Right lobe of liver (tissue), 6 donors: ENCODE measurements at regions not wholly inside any gene's neighbourhood (a gene's known extent, or its start where the extent isn't known, plus 50 kb on each side); places are given as distances from the start of the nearest gene placed in this dataset.
"Not testable (repeated sequence)": the region's sequence is repeated elsewhere in the genome, so short reads cannot be mapped to it uniquely, and the experiment has no call there.

Experiments used
- ATAC-seq, 4 donors: fragments of 200-7000 bp; cut with Tn5 transposase; one replicate each; pipeline ENCODE4 v1.9.1; 2020; ENCODE audit warnings: mild to moderate bottlenecking in 4 of 4, moderate library complexity in 4 of 4
- DNase-seq, 3 donors: peaks; one replicate each; pipeline ENCODE4 v3.0.0-alpha.2; 2020
- H3K27ac ChIP-seq, 3 donors: fragments of 200-600 bp; one replicate each; pipeline ENCODE4 v1.8.0; 2022
- H3K27me3 ChIP-seq, 2 donors: fragments of 200-600 bp; one replicate each; pipeline ENCODE4 v1.8.0; 2022
- H3K36me3 ChIP-seq, 4 donors: fragments of 200-600 bp; sonication (generic) in 1 of 4; one replicate each; pipeline versions ENCODE4 v1.5.1 to v1.8.0; 2017 to 2022; ENCODE audit warnings: control low read depth in 1 of 4
- H3K4me1 ChIP-seq, 4 donors: fragments of 200-600 bp; sonication (generic) in 1 of 4; one replicate each; pipeline versions ENCODE4 v1.5.1 to v1.8.0; 2017 to 2022; ENCODE audit warnings: control low read depth in 1 of 4
- H3K4me3 ChIP-seq, 3 donors: fragments of 200-600 bp; one replicate each; pipeline ENCODE4 v1.8.0; 2022
- H3K9me3 ChIP-seq, 4 donors: fragments of 200-600 bp; sonication (generic) in 1 of 4; one replicate each; pipeline versions ENCODE4 v1.5.1 to v1.8.0; 2017 to 2022; ENCODE audit warnings: control low read depth in 1 of 4
- POLR2A ChIP-seq: fragments of 450-650 bp; IDR thresholded peaks from one replicate; pipeline ENCODE4 v1.6.1; 2017; ENCODE audit warnings: antibody characterized with exemption, mild to moderate bottlenecking
- WGBS: methylation state at CpG from one replicate; pipeline ENCODE4 v1.1.6; 2018; ENCODE audit warnings: low coverage, low lambda C conversion rate; ENCODE audit not compliant: insufficient coverage; ENCODE audit errors: missing lambda C conversion rate; 5-methylcytosine and 5-hydroxymethylcytosine counted together
- intact Hi-C, 2 donors: fragments of 100-400 bp; cut with DNase I; formaldehyde crosslinking; loops; one replicate each; pipeline versions ENCODE4 v1.11.2 to v1.14.1; 2022
- TF ChIP-seq, protein P1 (sequence below), 4 donors: fragments of 200-600 bp in 3 of 4; fragments of 450-650 bp in 1 of 4; IDR thresholded peaks; one replicate each; pipeline versions ENCODE4 v1.5.1 to v1.8.0; 2016 to 2022; ENCODE audit warnings: antibody characterized with exemption in 4 of 4, mild to moderate bottlenecking in 2 of 4
- donor health status: DM: no; HTN: yes; CAD: no.
- donor health status: DM: no; HTN: no; CAD: no.
- donor health status: DM: no; HTN: no; CAD: no.
- donor health status: DM: no; HTN: yes; CAD: no.
- donor health status: DM: no; HTN: yes; CAD: no.

DNA sequence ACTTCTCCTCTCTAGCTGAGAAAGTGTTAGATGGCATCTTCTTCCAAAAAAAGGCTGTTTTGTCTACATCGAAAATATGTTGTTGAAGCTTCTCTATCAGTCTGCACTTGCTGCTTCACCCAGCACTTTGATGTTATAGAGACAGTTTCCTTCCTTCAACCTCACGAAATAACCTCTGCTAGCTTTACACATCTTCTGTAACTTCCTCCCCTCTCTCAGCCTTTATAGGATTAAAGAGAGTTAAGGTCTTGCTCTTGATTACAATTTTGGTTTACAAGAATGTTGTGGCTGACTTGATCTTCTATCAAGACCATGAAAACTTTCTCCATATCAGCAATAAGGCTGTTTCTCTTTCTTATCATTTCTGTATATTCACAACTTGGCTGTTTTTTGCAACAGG, 162.4 kb upstream of the OR4C13 start:
- H3K9me3 ChIP-seq, H3K36me3 ChIP-seq, ATAC-seq, H3K27me3 ChIP-seq, H3K27ac ChIP-seq, H3K4me1 ChIP-seq, DNase-seq, intact Hi-C loops, H3K4me3 ChIP-seq: not testable (repeated sequence)
- WGBS, result 5% methylated on average over 2 of the region's 2 CpGs

DNA sequence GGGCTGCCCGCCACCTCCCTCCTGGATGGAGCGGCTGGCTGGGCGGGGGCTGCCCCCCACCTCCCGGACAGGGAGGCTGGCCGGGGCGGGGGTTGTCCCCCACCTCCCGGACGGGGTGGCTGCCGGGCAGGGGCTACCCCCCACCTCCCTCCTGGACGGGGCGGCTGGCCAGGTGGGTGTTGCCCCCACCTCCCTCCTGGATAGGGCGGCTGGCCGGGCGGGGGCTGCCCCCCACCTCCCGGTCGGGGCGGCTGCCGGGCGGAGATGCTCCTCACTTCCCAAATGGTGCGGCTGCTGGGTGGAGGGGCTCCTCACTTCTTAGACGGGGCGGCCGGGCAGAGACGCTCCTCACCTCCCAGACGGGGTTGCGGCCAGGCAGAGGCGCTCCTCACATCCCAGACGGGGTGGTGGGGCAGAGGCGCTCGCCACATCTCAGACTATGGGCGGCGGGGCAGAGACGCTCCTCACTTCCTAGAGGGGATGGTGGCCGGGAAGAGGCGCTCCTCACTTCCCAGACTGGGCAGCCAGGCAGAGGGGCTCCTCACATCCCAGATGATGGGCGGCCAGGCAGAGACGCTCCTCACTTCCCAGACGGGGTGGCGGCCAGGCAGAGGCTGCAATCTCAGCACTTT, 153.9 kb upstream of the OR4C13 start:
- DNase-seq, ATAC-seq: not testable (repeated sequence)

DNA sequence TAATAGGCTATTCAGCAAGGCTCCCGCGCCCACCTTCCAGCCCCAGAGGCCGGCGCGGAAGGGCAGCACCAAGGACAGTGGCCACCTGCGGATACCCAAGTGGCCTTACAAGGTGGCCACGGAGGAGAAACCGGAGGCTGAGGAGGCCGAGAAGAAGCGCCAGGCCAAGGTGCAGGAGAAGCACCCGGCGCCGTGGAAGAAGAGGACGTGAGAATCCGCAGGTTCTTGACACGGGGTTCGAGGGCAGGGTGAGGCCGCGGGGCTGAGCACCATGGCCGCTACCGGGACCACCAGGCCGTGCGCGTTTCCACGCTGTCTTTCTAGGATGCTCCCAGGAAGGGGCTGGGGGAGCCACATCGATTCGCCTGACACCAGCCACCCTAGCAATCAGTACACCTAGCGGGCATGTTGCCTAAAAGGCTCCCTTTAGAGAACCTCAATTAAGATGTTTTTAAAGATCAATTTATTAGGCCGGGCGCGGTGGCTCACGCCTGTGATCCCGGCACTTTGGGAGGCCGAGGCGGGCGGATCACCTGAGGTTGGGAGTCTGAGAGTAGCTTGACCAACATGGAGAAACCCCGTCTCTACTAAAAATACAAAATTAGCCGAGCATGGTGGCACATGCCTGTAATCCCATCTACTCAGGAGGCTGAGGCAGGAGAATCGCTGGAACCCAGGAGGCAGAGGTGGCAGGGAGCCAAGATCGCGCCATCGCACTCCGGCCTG, 134.3 kb upstream of the OR4C13 start:
- H3K4me3 ChIP-seq, H3K4me1 ChIP-seq, DNase-seq, H3K9me3 ChIP-seq, H3K27me3 ChIP-seq, ATAC-seq, H3K27ac ChIP-seq, intact Hi-C loops, H3K36me3 ChIP-seq: not testable (repeated sequence)
- 66% methylated on average over 9 of the region's 43 CpGs for WGBS

More for the DNA sequence above, 153.9 kb upstream of the OR4C13 start:
- H3K4me3 ChIP-seq, intact Hi-C loops, H3K27me3 ChIP-seq, H3K36me3 ChIP-seq, H3K27ac ChIP-seq, H3K9me3 ChIP-seq, H3K4me1 ChIP-seq: not testable (repeated sequence)
- WGBS, result no CpG with 5 or more reads among the region's 39 CpGs

DNA sequence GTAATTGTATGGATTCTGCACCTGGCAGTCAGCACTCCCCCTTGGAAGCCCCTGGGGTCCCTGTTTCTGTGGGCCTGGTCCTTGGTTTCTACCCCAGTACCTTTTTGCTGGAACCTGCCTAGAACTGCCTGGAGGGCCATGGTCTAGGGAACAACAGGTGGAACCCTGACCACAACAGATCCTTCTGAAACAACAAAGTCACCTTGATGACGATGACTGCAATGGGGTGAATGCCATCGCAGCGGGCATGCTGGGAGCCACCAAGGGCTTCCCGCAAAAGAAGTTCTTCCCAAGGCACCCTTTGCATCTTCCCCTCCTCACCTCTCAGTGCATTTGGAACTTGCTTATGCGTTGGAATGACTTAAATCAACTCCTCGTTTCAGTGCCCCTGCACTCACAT, 129.0 kb upstream of the OR4C13 start:
- H3K27me3 ChIP-seq, H3K27ac ChIP-seq, ATAC-seq, H3K9me3 ChIP-seq, intact Hi-C loops, H3K4me3 ChIP-seq, H3K4me1 ChIP-seq, H3K36me3 ChIP-seq, DNase-seq: not testable (repeated sequence)
- 56% methylated on average over 5 of the region's 6 CpGs for WGBS

DNA sequence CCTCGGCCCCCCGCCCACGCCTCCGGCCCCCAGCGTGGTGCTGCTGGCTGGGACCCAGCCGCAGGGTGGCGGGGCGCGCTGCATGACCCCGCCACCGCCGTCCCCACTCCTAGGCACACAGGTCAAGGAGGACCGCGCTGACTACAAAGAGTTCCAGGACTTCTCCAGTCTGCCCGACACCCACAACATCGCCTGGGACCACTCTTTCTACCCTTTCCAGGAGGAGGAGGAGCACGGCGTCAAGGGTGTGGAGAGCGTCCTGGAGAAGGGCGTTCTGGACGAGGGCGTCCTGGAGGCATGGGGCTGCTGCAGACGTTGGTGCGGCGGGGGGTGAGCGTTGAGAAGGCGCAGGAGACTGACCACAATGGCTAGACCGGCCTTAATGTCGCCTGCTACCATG, 101.7 kb upstream of the OR4C13 start:
- H3K27me3 ChIP-seq, DNase-seq, H3K4me3 ChIP-seq, intact Hi-C loops, H3K4me1 ChIP-seq, H3K36me3 ChIP-seq, H3K9me3 ChIP-seq, ATAC-seq, H3K27ac ChIP-seq: not testable (repeated sequence)
- 81% methylated on average over 10 of the region's 29 CpGs for WGBS

DNA sequence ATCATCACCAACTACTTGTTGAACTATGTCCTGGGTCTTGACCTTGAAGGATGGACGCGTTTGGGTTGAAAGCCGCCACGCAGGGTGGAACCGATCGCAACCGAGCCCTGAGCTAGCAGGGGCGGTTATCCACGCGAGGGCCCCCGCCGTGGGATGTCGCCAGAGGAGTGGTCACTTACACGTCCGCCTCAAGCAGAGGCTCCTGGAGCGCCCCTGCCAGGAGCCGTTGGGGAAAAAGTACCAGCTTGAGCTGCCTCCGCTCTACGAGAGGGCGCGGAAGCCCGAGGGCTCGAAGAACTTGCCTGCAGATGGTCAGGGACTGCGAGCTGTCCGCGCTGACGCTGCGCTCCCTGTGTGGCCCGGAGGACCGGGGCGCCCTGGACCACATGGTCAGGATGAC, 100.7 kb upstream of the OR4C13 start:
- no peak for TF ChIP-seq POLR2A
- TF ChIP-seq, protein P1, sequence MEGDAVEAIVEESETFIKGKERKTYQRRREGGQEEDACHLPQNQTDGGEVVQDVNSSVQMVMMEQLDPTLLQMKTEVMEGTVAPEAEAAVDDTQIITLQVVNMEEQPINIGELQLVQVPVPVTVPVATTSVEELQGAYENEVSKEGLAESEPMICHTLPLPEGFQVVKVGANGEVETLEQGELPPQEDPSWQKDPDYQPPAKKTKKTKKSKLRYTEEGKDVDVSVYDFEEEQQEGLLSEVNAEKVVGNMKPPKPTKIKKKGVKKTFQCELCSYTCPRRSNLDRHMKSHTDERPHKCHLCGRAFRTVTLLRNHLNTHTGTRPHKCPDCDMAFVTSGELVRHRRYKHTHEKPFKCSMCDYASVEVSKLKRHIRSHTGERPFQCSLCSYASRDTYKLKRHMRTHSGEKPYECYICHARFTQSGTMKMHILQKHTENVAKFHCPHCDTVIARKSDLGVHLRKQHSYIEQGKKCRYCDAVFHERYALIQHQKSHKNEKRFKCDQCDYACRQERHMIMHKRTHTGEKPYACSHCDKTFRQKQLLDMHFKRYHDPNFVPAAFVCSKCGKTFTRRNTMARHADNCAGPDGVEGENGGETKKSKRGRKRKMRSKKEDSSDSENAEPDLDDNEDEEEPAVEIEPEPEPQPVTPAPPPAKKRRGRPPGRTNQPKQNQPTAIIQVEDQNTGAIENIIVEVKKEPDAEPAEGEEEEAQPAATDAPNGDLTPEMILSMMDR (IDR thresholded peaks at IDR 0.05), result no peak
- intact Hi-C loops, result no loop called here
- 53% methylated on average over 3 of the region's 31 CpGs for WGBS
- DNase-seq (no peak), ATAC-seq (no peak)
- H3K36me3 ChIP-seq, result no peaks in the 10 kb centered on the region
- no peak overlapping the region for H3K4me3 ChIP-seq
- no peaks in the 10 kb centered on the region for H3K27me3 ChIP-seq
- H3K27ac ChIP-seq, result no peak overlapping the region
- no peaks in the 10 kb centered on the region for H3K4me1 ChIP-seq
- H3K9me3 ChIP-seq, result no peaks in the 10 kb centered on the region

DNA sequence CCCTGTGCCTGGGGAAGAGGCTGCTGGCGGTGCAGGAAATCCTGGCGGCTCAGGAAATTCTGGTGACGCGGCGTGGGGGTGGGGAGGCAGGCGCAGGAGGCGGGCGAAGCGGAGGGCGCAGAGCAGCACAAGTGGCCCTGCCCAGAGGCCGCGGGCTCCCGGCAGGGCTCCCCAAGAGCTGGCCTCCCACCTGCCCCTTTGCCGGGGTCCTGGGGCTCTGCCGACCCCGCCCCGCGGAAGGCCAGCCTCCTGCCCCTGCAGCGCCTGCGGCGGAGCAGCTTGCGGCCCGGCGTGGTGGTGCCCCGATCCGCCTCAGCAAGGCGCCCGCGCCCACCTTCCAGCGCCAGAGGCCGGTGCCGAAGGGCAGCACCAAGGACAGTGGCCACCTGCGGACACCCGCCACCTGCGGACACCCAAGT, 100.2 kb upstream of the OR4C13 start:
- no CpG with 5 or more reads among the region's 35 CpGs for WGBS
- H3K4me1 ChIP-seq, result no peaks in the 10 kb centered on the region
- ATAC-seq (no peak), DNase-seq (no peak)
- intact Hi-C loops, result no loop called here
- TF ChIP-seq, protein P1 (IDR thresholded peaks at IDR 0.05), result no peak
- TF ChIP-seq POLR2A, result no peak
- H3K4me3 ChIP-seq, result no peak overlapping the region
- no peak overlapping the region for H3K27ac ChIP-seq
- H3K36me3 ChIP-seq, result no peaks in the 10 kb centered on the region
- H3K9me3 ChIP-seq, result no peaks in the 10 kb centered on the region
- H3K27me3 ChIP-seq, result no peaks in the 10 kb centered on the region

DNA sequence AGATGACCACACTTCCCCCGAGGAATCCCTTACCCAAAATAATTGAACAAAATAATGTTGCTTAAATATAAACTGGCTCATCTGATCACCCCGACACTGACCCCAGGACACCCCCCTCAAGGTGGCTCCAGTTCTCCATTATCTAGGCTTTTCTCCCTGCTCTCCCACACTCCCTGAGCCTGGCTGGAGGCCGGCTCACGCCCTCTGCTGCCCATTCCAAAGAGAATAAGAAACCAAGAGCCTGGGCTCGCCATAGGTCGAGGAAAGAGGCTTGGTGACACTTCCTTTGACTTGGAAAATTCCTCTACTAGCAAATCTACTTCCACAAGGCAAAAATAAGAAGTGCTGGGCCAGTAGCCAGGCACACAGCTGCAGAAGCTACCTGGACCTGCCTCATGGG, 63.3 kb upstream of the OR4C13 start:
- 37% methylated on average over 6 of the region's 6 CpGs for WGBS
- H3K4me1 ChIP-seq, result not testable (repeated sequence)

DNA sequence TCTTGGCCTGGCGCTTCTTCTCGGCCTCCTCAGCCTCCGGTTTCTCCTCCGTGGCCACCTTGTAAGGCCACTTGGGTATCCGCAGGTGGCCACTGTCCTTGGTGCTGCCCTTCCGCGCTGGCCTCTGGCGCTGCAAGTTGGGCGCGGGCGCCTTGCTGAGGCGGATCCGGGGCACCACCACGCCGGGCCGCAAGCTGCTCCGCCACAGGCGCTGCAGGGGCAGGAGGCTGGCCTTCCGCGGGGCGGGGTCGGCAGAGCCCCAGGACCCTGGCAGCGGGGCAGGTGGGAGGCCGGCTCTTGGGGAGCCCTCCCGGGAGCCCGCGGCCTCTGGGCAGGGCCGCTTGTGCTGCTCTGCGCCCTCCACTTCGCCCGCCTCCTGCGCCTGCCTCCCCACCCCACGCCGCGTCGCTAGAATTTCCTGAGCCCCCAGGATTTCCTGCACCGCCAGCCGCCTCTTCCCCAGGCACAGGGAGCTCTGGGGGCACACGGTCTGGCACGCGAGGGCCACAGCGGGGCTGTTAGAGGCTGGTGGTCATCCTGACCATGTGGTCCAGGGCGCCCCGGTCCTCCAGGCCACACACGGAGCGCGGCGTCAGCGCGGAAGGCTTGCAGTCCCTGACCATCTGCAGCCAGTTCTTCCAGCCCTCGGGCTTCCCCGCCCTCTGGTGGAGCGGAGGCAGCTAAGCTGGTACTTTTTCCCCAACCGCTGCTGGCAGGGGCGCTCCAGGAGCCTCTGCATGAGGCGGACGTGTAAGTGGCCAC, 60.1 kb upstream of the OR4C13 start:
- intact Hi-C loops, DNase-seq: not testable (repeated sequence)
- WGBS, result 47% methylated on average over 3 of the region's 57 CpGs

More for the DNA sequence above, 63.3 kb upstream of the OR4C13 start:
- ATAC-seq, intact Hi-C loops, DNase-seq, H3K36me3 ChIP-seq, H3K9me3 ChIP-seq, H3K27me3 ChIP-seq, H3K27ac ChIP-seq, H3K4me3 ChIP-seq: not testable (repeated sequence)

More for the DNA sequence above, 60.1 kb upstream of the OR4C13 start:
- ATAC-seq, H3K4me1 ChIP-seq, H3K27ac ChIP-seq, H3K27me3 ChIP-seq, H3K4me3 ChIP-seq, H3K9me3 ChIP-seq, H3K36me3 ChIP-seq: not testable (repeated sequence)
